ENCODE measurements at regions not wholly inside any gene's neighbourhood (a gene's known extent, or its start where the extent isn't known, plus 50 kb on each side); places are given as distances from the start of the nearest gene placed in this dataset.
"Not testable (repeated sequence)": the region's sequence is repeated elsewhere in the genome, so short reads cannot be mapped to it uniquely, and the experiment has no call there.

DNA sequence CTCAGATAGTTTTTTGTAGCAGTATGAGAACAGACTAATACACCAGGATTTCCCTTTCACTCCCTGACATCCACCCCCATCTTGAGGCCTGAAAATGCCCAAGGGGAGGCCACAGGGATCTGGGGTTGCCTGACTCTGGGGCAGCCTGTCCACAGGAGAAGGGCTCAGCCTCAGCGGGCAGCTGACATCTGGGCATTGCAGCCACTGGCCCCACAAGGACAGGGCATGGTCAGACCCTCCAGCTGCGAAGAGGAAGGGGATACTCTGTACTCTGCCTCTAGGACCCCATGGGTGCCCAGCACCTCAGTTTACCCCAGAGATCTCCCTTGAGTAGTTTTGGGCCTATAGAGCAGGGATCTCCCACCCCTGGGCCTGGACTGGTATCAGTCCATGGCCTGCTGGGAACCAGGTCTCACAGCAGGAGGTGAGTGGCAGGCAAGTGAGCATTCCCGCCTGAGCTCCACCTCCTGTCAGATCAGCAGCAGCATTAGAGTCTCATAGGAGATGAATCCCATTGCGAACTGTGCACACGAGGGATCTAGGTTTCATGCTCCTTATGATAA is 138.9 kb downstream of the HMX1 start:
- no peak for DNase-seq

DNA sequence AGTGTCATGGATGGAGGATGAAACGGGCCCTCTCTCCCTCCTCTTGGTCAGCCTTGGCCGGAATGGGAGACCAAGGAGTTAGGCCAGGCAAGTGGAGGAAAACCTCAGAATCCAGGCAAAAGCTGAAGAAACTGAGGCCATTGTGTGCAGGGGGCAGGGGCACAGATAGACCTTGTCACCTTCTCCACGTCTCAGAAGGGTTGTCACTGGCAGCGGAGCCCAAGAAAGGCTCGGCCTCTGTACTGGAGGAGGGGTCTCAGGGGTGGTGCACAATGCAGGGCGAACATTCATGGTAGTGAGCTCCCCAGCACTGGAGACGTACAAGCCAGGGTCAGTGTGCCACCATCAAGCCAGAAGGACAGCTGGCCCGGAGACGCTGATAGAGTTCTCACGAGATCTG is 139.5 kb downstream of the CPZ start:
- DNase-seq = no peak

DNA sequence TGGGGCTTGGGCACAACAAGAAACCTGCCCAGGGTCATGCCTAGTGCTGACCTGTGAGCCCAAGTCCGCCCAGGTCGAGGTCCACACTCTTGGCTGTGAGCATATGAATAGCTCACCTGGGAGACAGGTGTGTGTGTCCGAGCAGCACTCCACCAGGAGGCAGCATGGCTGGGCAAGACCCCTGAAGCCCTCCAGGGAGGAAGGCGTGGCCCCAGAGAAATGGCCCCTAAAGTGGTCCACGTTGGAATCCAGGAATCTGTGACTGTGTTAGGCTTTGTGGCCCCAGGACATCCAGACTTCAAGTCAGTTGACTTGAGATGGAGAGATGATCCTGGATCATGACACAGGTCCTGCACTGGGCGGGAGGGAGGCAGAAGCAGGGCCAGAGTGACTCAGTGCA is 138.8 kb downstream of the CPZ start:
- no peak for DNase-seq

DNA sequence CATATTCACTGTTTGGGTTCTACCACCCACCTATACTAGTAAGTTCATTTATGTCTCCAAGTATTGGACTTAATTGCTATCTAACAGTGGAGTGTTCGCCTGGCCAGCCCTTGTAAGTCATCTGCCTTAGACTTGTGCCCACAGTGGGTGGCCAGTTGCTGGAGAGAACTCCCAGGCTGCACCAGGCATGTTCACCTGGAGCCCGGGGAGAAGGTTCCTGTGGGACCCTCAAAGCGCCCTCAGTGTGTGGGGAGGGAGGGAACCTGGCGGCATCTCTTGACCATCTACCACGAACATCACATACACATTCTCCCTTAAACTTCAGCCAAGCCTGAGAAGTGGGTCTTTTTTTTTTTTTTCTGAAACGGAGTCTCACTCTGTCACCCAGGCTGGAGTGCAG is 138.1 kb downstream of the CPZ start:
- no peak for DNase-seq

DNA sequence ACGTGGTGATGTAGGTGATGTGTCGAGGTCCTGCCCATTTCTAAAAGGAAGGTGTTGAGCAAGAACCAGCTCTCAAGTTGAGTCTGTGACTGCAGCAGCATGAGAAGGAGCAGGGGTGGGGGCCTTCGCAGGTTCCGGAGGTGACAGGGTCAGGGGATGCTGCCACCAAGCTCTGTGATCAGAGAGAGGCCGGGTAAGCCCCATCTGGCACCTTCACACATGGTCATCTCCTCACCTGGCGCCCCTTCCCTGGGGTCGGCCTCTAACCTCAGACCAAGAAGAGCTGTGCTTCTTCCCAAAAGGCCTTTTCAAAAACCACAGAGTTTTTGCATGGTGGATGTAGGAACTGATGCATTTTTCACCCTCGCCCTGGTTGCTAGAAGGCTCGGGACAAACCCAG is 137.6 kb downstream of the CPZ start:
- DNase-seq = no peak

DNA sequence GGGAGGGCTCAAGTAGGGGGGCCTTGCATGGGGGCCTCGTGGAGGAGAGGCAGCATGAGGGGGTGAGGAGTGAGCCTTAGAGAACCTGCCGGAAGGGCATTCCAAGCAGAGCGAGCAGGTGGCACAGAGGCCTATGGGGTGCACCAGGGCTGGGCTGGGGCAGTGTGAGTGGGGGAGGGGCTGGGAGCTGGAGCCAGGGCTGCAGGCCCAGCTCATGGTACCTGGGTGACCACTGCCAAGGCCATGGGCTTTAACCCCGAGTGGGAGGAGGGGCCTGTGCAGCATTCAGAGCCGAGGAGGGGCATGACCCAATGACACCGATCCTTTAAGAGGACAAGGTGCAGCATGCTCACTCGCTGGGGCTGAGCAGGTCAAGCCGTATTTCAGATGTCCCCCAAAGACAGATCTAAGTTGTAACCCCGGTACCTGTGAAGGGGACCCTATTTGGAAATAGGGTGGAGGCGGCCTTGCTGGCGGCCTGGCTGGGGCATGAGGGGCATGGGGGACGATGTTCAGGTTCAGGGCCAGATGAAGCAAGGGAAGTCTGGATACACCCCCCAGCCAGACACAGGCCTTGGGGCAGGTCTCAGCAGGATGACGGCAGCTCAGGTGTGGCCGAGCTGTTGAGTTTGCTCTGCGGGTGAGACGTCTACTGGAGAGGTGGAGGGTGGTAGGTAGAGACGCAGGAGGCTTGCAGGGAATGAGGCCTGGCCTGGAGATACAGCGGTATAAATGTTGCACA is 137.0 kb downstream of the CPZ start:
- DNase-seq = no peak

DNA sequence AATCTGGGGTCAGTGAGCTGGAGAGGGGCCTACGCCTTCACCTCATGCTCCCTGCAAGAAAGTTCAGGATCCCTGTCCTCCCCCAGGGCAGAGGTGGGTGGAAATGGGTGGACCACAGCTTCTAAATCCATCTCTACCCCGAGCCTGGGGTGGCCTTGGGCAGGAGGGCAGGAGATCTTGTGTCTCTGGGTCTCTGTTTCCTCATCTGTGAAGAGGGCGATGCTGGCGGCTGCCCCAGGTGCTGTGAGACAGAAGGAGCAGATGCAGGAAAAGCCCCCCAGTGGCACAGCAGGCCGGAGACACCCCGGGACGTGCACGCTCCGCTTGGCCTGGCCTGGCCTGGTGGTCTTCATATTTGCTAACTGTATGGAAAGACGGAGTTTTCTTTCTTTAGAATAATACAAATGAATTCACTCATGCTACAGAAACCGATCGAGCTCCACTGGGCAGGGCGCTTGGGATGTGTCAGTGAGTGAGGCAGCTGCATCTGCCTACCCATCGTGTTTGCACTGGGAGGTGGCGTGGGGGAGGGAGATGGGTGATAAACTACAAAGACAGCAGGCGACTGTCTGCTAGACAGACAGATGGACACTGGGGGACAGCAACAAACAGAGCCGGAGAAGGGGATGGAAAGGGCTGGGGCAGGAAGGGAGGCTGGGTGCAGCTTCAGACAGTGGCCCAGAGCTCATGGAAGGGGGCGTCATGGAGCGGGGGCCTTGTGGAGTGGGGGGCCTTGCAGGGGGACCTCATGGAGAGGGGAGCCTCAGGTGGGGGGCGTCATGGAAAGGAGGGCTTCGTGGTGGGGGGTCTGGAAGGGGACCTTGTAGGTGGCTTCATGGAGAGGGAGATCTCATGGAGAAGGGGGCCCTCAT is 136.2 kb downstream of the CPZ start:
- DNase-seq = no peak

DNA sequence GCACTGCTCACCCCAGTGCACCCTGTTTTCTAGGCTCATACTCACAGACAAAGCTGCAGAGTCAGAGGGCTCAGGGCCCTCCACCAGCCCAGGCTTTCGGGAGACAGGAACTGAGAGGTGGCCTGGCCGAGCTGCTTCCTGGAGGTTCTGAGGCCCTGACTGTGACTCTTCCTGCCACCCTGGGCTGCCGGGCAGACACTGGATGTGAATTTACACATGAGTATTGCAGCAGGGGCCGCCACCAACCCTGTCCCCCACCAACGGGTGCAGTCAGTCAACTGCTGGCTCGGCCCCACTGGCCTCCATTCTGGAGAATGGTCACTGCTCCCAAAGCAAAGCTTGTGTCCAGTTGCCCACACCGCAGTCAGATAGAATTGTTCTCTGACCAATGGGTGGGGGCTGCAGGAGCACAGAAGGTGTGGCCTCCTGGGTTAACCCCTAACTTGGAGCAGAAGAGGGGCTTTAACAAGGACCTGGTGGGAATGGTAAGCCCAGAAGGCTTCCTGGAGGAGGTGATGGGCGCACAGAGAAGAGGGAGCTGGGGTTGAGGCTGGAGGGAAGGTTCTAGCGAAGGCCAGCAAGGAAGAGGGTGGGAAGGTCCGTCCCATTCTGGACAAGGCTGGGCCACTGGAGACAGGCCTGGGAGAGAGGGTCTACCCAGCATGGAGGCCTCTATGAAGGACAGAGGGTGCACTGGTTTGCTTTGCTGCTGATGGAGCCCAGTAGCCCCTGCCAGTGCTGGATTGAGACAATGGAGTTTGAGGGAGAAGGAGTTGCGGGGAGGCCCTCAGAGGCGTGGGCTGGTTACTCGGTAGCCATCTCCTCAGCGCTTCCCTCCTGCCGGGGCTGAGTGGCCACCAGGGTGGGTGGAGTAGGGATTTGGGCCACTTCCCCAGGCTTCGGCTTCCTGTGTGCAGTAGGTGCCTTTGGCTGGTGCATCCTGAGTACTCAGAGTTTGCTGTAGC is 135.3 kb downstream of the CPZ start:
- DNase-seq = no peak

DNA sequence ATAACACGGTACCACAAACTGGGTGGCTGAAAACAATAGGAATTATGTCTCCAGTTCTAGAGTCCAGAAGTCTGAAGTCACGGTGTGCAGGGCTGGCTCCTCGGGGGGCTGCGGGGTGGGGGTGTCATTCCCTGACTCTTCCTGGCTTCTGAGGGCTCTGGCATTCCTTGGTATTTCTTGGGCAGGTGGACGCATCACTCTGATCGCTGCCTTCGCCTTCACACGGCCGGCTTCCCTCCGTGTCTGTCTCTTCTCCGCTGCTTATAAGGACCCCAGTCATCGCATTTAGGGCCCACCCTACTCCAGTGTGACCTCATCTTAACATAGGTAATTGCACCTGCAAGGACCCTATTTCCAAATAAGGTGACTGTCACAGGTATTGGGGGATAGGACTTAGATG is 134.6 kb downstream of the CPZ start:
- no peak for DNase-seq

DNA sequence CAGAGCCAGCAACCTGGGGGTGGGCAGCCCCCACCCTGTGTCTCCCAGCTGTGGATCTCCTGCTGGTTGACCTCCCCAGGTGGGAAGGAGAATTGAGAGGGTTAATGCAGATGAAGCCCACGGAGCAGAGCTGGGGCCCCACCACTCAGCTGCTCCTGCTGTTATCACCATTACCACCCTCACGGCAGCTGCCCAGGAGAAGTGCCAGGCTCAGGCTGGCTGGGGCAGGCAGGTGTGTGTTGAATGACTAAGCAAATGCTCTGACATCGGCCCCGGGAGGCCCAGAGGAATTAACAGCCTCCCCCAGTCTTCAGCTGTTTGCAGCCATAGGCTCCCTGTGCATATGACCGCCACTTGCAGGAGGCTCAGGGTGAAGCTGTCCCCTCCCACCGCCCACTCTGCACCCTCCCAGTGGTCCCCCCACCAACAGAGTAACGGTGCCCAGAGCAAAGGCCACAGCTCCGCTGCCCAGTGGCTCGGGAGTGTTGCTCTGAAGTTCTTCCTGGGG is 133.8 kb downstream of the CPZ start:
- DNase-seq = no peak

DNA sequence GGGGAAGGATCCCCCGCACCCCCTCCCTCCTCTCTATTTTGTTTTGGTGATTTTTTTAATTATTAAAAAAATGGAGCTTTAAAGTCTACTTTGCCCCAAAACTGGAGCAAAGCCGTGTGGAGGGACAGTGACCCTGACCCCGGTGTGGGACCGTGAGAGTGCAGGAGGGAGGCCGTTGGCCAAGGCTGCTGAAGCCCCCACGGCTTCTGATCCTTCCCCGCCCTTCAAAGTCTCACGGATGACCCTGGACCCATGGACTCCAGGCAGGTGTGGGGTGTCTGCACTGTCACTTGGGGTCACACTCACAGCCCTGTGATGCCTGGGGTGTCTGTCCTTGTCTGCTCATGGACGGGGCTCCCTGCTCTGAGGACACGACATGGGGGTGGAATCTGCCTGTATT is 133.3 kb downstream of the CPZ start:
- DNase-seq = no peak

DNA sequence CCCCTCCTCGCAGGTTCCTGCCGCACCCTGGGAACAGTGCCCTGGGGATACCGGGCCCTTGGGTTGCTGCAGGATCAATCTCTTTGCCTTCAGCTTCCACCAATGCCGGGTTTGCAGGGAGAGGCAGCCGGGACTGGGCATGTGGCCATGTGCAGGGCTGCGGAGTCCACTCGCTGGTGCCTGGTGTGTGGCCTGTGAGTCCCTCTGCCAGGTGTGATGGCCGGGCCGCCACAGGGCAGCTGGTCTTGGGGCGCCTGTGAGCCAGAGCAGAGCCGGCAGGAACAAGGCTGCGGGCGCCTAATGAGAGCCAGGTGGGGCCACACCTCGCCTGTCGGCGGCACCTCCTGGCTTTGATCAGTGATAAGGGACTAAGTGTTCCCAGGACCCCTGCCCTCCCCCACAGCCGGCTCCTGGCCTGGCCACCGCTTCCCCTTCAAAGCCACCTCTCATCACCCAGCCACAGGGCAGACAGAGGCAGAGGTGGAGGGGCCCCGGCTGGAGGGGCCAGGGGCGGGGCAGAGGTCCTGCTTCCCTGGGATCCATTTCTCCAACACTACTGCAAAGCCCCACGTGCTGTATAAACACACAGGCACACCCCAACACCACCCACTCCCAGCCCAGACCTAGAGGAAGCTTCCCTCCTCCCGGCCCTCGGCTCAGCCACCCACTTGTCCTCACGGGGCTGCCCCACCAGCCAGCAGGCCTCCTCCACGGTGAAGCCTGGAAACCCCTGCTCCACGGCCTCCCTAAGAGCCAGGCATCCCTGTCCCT is 132.7 kb downstream of the CPZ start:
- DNase-seq = no peak

DNA sequence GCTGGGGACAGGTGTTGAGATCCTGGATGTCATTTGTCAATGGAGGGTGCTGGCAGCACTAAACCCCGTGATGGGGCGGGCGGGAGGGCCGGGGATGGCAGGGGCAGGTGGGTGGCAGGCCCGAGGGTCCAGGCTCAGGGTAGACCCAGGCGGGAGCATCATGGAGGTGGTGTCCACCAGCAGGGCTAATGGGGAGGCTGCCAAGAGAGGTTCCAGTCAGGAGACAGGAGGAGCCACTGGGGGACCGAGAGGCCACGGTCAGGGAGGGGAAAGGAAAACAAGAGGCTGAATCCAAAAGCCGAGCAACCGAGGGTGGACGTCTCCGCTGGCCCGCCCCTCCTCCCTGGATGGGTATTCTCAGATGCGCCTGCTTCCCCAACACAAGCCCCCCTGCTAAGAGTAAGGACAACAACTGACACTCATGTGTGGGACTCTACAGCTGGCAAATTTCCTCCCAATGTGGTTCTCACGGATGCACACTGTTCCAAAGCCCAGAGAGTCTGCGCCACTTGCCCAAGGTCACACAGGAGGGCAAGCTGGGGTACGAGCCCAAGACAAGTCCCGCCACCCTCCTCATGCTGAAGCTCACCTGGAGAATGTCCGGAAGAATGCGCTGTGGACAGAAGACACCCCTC is 132.0 kb downstream of the CPZ start:
- no peak for DNase-seq

DNA sequence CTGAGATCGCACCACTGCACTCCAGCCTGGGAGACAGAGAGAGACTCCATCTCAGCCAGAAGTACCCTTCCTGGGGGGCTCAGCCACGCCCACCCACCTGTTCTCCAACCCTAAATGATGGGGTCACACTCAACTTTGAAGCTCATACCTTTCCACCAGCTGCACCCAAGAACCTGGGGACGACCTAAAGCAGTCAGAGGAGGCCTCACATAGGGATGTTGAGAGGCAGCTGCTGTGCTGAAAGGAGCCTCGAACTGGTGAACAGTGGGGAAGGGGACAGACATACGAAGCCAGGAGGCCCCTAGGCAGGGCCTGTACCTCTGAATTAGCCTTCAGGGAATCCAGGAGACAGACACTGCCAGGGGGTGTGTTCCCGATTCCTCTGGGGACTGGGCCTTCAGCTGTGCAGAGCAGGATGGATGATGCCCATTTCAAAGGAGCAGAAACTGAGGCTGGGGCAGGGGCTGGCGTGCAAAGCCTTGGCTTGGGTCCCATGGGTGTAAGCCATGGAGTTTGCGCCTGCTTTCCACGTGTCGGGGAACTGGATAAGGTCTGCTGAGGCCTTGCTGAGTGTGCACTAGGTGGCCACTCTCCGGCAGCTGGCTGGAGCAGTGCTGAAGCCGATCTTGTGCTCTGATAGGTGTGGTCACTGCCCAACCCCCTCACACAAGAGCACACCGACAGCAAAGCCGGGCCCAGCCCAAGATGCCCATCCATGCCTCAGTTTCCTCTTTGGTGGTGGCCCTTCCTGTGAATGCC is 130.8 kb downstream of the CPZ start:
- no peak for DNase-seq

DNA sequence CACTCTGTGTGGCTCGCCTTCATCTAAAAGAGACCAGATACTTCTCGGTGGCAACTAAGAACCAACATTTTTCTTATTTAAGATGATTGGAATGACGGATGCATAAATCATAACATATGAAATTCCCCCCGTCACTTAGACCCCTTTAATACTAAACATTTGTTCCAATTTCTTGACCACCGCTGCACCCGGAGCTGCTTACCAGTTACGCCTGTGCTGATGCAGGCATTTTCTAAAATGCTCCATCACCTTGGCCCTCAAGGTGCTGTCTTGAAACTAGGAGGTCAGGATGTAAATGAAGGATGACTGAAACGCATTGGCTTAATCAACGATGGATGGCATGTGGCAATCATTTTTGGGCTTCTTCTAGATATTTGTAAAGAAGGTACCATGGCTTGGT is 130.0 kb downstream of the CPZ start:
- DNase-seq = no peak

DNA sequence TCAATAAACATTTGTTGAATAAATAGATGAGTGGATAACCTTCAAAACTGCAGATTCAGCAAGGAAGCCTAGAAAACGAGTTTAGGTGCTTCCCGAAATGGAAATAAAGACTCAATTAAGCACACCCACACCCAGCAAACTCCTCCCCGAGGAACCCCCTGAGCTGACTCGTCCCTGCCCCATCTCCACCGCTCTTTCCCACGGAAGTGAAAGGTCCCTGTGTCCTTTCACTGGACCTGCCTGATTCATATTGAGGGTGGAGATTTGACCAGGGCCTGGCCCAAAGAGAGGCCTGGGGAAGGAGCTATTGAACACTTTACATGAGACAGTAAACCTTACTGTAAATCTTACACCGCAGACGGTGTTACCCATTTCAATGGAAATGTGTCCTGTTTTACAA is 129.1 kb downstream of the CPZ start:
- no peak for DNase-seq

DNA sequence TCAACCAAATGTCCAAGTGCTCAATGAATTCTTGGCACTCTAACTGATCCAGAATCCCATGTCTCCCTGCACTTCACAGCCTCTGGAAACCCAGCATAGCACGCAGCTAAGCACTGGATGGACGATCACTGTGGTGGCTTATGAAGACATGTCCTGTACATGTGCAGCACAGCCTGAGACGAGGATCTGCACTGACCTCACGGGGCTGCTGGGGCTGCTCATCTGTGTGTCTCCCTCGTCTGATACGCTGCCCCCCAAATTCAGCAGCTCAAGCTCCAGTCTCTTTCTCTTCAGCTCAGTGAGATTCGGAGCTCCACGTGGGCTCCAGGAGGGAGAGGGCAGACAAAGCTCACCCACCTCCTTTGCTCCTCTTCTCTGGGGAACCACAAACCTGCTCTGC is 126.9 kb downstream of the CPZ start:
- DNase-seq = no peak

DNA sequence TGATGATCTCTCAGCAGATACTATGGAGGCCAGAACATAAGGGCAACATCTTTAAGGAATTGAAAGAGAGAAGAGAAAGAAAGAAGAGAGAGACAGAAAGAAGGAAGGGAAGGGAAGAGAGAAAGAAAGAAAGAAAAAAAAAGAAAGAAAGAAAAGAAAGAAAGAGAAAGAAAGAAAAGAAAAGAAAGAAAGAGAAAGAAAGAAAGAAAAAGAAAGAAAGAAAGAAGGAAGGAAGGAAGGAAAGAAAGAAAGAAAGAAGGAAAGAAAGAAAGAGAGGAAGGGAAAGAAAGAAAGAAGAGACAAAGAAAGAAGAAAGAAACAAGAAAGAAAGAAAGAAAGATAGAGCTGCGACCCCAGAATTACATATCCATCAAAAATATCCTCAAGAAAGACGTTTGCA is 124.9 kb downstream of the CPZ start:
- DNase-seq = not testable (repeated sequence)

DNA sequence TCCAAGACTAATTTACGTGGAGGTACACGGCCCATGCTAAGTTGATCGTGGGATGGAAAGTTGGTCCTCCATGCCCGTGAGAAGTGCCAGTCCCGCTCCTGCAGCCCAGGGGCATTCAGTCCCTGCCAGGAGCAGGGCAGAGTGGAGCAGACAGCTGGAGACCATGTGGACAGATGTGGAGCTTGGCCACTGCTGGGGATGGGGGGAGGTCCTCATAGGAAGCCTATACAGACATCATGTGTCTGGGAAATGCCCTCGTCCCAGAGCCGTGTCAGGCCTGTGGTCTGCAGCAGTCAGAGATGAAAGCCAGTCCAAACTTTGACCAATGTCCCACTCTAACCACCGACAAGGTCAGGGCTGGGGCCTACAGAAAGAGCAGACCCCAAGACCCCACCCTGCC is 118.4 kb downstream of the CPZ start:
- no peak for DNase-seq

DNA sequence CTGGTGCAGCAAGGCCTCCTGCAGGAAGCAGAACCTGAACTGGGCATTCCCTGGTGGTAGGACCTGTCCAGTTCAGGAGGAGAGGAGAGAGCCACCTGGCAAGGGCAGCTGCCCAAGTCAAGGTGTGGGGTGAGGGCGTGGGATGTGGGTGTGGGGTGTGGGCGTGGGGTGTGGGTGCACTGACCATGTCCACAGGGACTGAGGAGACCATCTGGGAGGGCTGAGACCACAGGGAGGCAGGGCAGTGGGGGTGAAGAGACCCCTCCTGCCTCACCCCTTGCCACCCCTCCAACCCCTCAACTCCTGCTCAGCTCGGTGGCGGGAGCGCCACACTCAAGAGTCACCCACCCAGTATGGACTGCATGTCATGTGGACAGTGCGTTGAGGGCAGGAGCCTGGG is 117.9 kb downstream of the CPZ start:
- no peak for DNase-seq

Measured in NCI-H2029 (cell line).